SK-N-SH treated with all-trans-retinoic acid at 6 μM for 48 hours (cell line): ENCODE measurements at regions not wholly inside any gene's neighbourhood (a gene's known extent, or its start where the extent isn't known, plus 50 kb on each side); places are given as distances from the start of the nearest gene placed in this dataset.

Source experiments
- ARNTL ChIP-seq: fragments of 450-650 bp; formaldehyde crosslinking; IDR thresholded peaks from 2 replicates; pipeline ENCODE4 v1.5.0; 2020; ENCODE audit warnings: low read depth, mild to moderate bottlenecking, moderate library complexity, borderline replicate concordance
- CREB5 ChIP-seq: fragments of 250-450 bp; sonication (Bioruptor Pico); IDR thresholded peaks from 2 replicates; pipeline ENCODE4 v1.5.1; 2020; ENCODE audit warnings: low read depth, mild to moderate bottlenecking, moderate library complexity
- ISL1 ChIP-seq: fragments of 250-450 bp; sonication (Bioruptor Pico); IDR thresholded peaks from 2 replicates; pipeline ENCODE4 v2.1.2; 2022; ENCODE audit warnings: mild to moderate bottlenecking, moderate library complexity
- TOX ChIP-seq: fragments of 250-450 bp; sonication (Bioruptor Pico); IDR thresholded peaks from 2 replicates; pipeline ENCODE4 v1.8.0; 2021; ENCODE audit warnings: mild to moderate bottlenecking, moderate library complexity, borderline replicate concordance
- TSHZ2 ChIP-seq: fragments of 250-450 bp; sonication (Bioruptor Pico); IDR thresholded peaks from 2 replicates; pipeline ENCODE4 v1.5.0; 2020; ENCODE audit warnings: mild to moderate bottlenecking, moderate library complexity

GRCh38 chr16:54862529-54862928 is 68.1 kb upstream of the IRX5 start:
- TF ChIP-seq TOX (CRISPR knock-in tag) = no peak
- TF ChIP-seq ISL1 = no peak
- TF ChIP-seq ARNTL = no peak
- TF ChIP-seq TSHZ2 (CRISPR knock-in tag) = no peak
- TF ChIP-seq CREB5 (CRISPR knock-in tag) = no peak
